GM12878 (cell line): ENCODE measurements at regions not wholly inside any gene's neighbourhood (a gene's known extent, or its start where the extent isn't known, plus 50 kb on each side); places are given as distances from the start of the nearest gene placed in this dataset.

Experiments
- ATAC-seq: fragments of 200-7000 bp; cut with Tn5 transposase; 3 replicates; pipeline ENCODE4 v1.9.1; 2020; ENCODE audit warnings: mild to moderate bottlenecking, moderate library complexity
- BruUV-seq: library from RNA; stranded (reverse); fragments of 400-500 nt; replicated peaks from 2 replicates; lab custom pipeline; 2021; lab: Mats Ljungman, UMichigan
- CTCF ChIA-PET: fragments of 300-600 bp; sonication (Branson Sonifier 250); formaldehyde crosslinking; extraction: SDS; loops from one replicate; lab custom pipeline; 2021; ENCODE audit warnings: inconsistent platforms; lab: Yijun Ruan, JAX
- POLR2A ChIA-PET: fragments of 350-600 bp; formaldehyde crosslinking; extraction: SDS; loops from one replicate; lab custom pipeline; 2021; ENCODE audit warnings: inconsistent platforms; lab: Charles Lee
- RAD21 ChIA-PET: fragments of 300-600 bp; sonication (Branson Sonifier 250); formaldehyde crosslinking; loops from one replicate; lab custom pipeline; 2023; ENCODE audit warnings: antibody characterized with exemption; ENCODE audit not compliant: unreplicated experiment; lab: Charles Lee
- SMC1A ChIA-PET: fragments of 300-600 bp; sonication (Branson Sonifier 250); formaldehyde crosslinking; loops from one replicate; lab custom pipeline; 2023; ENCODE audit not compliant: unreplicated experiment, uncharacterized antibody; lab: Charles Lee
- DNase-seq: peaks from one replicate; pipeline ENCODE4 v3.0.0-alpha.2; 2011; ENCODE audit warnings: low read depth, low spot score
- FAIRE-seq: peaks from 3 replicates; lab custom pipeline; 2011; peaks lifted over from hg19 to GRCh38; lab: Jason Lieb, UNC
- H2AFZ ChIP-seq: 2 replicates; pipeline ENCODE4 v1.6.0; 2011; ENCODE audit warnings: low read depth, low read length, control low read depth; ENCODE audit not compliant: control insufficient read depth
- H3K27ac ChIP-seq: 2 replicates; pipeline ENCODE4 v1.5.1; 2011; ENCODE audit warnings: control low read depth; ENCODE audit not compliant: control insufficient read depth, insufficient read depth
- H3K27me3 ChIP-seq, 2 experiments: replicated peaks in 1 of 2; 2 replicates each; pipeline versions ENCODE4 v1.6.0 to v1.6.1; 2011; ENCODE audit warnings: low read length in 1 of 2; ENCODE audit not compliant: control insufficient read depth in 2 of 2, insufficient read depth in 2 of 2
- H3K36me3 ChIP-seq, 2 experiments: 2 replicates each; pipeline ENCODE4 v1.5.1; 2011; ENCODE audit warnings: low read length in 1 of 2; ENCODE audit not compliant: control insufficient read depth in 2 of 2, insufficient read depth in 2 of 2
- H3K4me1 ChIP-seq: 2 replicates; pipeline ENCODE4 v1.6.1; 2011; ENCODE audit warnings: mild to moderate bottlenecking, low read length, moderate library complexity, mixed read lengths; ENCODE audit not compliant: control insufficient read depth, insufficient read depth
- H3K4me2 ChIP-seq: 2 replicates; pipeline ENCODE4 v1.6.0; 2011; ENCODE audit warnings: control low read depth; ENCODE audit not compliant: control insufficient read depth, insufficient read depth
- H3K4me3 ChIP-seq: fragments of 200-600 bp; sonication (generic); 2 replicates; pipeline ENCODE4 v1.5.1; 2016
- H3K79me2 ChIP-seq: 2 replicates; pipeline ENCODE4 v1.6.0; 2011; ENCODE audit warnings: low read length; ENCODE audit not compliant: control insufficient read depth, insufficient read depth
- H3K9ac ChIP-seq: 2 replicates; pipeline ENCODE4 v1.8.0; 2011; ENCODE audit warnings: low read length, control low read depth, mixed read lengths; ENCODE audit not compliant: control insufficient read depth, insufficient read depth
- H3K9me3 ChIP-seq: replicated peaks from 3 replicates; pipeline ENCODE4 v1.5.1; 2011; ENCODE audit warnings: mild to moderate bottlenecking, low read length; ENCODE audit not compliant: control insufficient read depth, insufficient read depth
- H4K20me1 ChIP-seq: 2 replicates; pipeline ENCODE4 v1.6.0; 2011; ENCODE audit not compliant: control insufficient read depth, insufficient read depth
- CBX5 ChIP-seq: sonication (generic); IDR thresholded peaks from 2 replicates; pipeline ENCODE4 v1.6.1; 2016; ENCODE audit warnings: low read depth, moderate library complexity, mild to moderate bottlenecking, inconsistent platforms
- CHD2 ChIP-seq: IDR thresholded peaks from 2 replicates; pipeline ENCODE4 v1.6.1; 2011; ENCODE audit warnings: low read depth, low read length, improper control_type of control experiment, borderline replicate concordance
- CUX1 ChIP-seq: IDR thresholded peaks from 2 replicates; pipeline ENCODE4 v1.6.1; 2012; ENCODE audit warnings: improper control_type of control experiment, low read depth, low read length; ENCODE audit not compliant: insufficient replicate concordance
- NRF1 ChIP-seq: conservative IDR thresholded peaks from 2 replicates; pipeline ENCODE4 v1.6.1; 2011; ENCODE audit warnings: mild to moderate bottlenecking, low read depth, low read length, improper control_type of control experiment
- RCOR1 ChIP-seq: conservative IDR thresholded peaks from 2 replicates; pipeline ENCODE4 v1.6.1; 2012; ENCODE audit warnings: low read depth, low read length, improper control_type of control experiment
- YBX1 ChIP-seq: fragments of 450-650 bp; IDR thresholded peaks from 2 replicates; pipeline ENCODE4 v1.6.1; 2016; ENCODE audit warnings: antibody characterized with exemption
- ZSCAN29 ChIP-seq: fragments of 450-650 bp; IDR thresholded peaks from 2 replicates; pipeline ENCODE4 v1.6.1; 2017; ENCODE audit warnings: mild to moderate bottlenecking, moderate library complexity
- WGBS: methylation state at CpG from one replicate; pipeline ENCODE4 v1.1.6; 2016; ENCODE audit warnings: low lambda C conversion rate; ENCODE audit not compliant: insufficient replicate concordance, insufficient coverage; ENCODE audit errors: missing lambda C conversion rate; 5-methylcytosine and 5-hydroxymethylcytosine counted together
- in situ Hi-C: fragments of 300-500 bp; cut with MboI; formaldehyde crosslinking; loops from 9 replicates; pipeline ENCODE4 v1.14.3; 2018; ENCODE audit warnings: mixed read lengths
- intact Hi-C: fragments of 100-400 bp; cut with micrococcal nuclease; formaldehyde crosslinking; loops from one replicate; pipeline ENCODE4 v1.14.2; 2022; ENCODE audit not compliant: unreplicated experiment
- TF ChIP-seq, protein P1 (sequence below): fragments of 450-650 bp; formaldehyde crosslinking; IDR thresholded peaks from 2 replicates; pipeline ENCODE4 v1.4.0; 2020; ENCODE audit warnings: mild to moderate bottlenecking, moderate library complexity
- TF ChIP-seq, protein P2 (sequence below): fragments of 450-650 bp; formaldehyde crosslinking; IDR thresholded peaks from 2 replicates; pipeline ENCODE4 v1.5.0; 2022; ENCODE audit warnings: mild to moderate bottlenecking, missing genetic modification characterization
- TF ChIP-seq, protein P3 (sequence below): IDR thresholded peaks from 2 replicates; pipeline ENCODE4 v1.6.1; 2011; ENCODE audit warnings: borderline replicate concordance, low read depth, mild to moderate bottlenecking, moderate library complexity, low read length; ENCODE audit not compliant: insufficient read depth, poor library complexity, severe bottlenecking

DNA sequence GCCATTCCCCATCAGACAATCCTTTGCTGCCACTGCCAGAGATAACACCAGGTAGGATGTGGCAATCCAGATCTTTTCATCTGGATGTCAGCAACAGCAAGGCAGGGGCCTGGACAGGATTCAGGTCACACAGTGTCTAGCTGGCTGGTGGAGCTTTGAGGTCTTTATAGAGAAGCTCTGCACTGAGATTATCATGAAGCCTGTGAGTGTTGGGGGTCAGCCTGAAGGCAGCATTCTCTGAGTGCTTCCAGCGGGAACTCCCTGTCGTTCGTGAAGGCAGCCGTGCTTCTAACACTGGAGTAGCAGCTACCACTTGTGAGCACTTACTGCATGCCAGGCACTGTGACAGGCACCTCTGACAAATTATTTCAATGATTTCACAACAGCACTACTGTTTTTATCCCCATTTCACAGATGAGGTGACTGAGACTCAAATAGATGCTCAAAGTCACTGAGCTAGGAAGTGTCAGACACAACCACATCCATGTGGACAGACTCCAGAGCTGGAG, 85.7 kb downstream of the SEMA4F start:
- Histone ChIP-seq H3K4me3 (no peak overlapping the region), H3K9ac (no peak overlapping the region), H3K9me3 (no peaks in the 10 kb centered on the region; the same call in 2 of the 3 replicates), H3K36me3 (no peaks in the 10 kb centered on the region), H3K4me2 (no peak overlapping the region), H4K20me1 (no peaks in the 10 kb centered on the region; the same call in 1 of the 2 replicates), H3K79me2 (no peaks in the 10 kb centered on the region), H2AFZ (no peak overlapping the region), H3K27ac (no peak overlapping the region), H3K4me1 (no peaks in the 10 kb centered on the region), H3K27me3 (no peaks in the 10 kb centered on the region; a peak in 1 of 4 replicates)
- DNase-seq = no peak
- no peak for ATAC-seq
- POLR2A ChIA-PET = no interaction called here
- in situ Hi-C loops (no loop called here), intact Hi-C loops (no loop called here)
- CTCF ChIA-PET = no interaction called here
- RAD21 ChIA-PET = no interaction called here
- SMC1A ChIA-PET = interaction anchor here (1.3 kb wide), 1 partner anchor 24 kb away, joined by 4 read pairs; no protein-coding TSS in a partner anchor
- no peak for FAIRE-seq
- BruUV-seq = no TSS peak
- WGBS = 93% methylated on average over 4 of the region's 4 CpGs
- TF ChIP-seq YBX1 (no peak), CBX5 (no peak), CHD2 (no peak), ZSCAN29 (no peak), NRF1 (no peak), CUX1 (no peak), RCOR1 (no peak)
- TF ChIP-seq, protein P1, sequence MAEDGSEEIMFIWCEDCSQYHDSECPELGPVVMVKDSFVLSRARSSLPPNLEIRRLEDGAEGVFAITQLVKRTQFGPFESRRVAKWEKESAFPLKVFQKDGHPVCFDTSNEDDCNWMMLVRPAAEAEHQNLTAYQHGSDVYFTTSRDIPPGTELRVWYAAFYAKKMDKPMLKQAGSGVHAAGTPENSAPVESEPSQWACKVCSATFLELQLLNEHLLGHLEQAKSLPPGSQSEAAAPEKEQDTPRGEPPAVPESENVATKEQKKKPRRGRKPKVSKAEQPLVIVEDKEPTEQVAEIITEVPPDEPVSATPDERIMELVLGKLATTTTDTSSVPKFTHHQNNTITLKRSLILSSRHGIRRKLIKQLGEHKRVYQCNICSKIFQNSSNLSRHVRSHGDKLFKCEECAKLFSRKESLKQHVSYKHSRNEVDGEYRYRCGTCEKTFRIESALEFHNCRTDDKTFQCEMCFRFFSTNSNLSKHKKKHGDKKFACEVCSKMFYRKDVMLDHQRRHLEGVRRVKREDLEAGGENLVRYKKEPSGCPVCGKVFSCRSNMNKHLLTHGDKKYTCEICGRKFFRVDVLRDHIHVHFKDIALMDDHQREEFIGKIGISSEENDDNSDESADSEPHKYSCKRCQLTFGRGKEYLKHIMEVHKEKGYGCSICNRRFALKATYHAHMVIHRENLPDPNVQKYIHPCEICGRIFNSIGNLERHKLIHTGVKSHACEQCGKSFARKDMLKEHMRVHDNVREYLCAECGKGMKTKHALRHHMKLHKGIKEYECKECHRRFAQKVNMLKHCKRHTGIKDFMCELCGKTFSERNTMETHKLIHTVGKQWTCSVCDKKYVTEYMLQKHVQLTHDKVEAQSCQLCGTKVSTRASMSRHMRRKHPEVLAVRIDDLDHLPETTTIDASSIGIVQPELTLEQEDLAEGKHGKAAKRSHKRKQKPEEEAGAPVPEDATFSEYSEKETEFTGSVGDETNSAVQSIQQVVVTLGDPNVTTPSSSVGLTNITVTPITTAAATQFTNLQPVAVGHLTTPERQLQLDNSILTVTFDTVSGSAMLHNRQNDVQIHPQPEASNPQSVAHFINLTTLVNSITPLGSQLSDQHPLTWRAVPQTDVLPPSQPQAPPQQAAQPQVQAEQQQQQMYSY (CRISPR knock-in tag) = no peak
- TF ChIP-seq, protein P2, sequence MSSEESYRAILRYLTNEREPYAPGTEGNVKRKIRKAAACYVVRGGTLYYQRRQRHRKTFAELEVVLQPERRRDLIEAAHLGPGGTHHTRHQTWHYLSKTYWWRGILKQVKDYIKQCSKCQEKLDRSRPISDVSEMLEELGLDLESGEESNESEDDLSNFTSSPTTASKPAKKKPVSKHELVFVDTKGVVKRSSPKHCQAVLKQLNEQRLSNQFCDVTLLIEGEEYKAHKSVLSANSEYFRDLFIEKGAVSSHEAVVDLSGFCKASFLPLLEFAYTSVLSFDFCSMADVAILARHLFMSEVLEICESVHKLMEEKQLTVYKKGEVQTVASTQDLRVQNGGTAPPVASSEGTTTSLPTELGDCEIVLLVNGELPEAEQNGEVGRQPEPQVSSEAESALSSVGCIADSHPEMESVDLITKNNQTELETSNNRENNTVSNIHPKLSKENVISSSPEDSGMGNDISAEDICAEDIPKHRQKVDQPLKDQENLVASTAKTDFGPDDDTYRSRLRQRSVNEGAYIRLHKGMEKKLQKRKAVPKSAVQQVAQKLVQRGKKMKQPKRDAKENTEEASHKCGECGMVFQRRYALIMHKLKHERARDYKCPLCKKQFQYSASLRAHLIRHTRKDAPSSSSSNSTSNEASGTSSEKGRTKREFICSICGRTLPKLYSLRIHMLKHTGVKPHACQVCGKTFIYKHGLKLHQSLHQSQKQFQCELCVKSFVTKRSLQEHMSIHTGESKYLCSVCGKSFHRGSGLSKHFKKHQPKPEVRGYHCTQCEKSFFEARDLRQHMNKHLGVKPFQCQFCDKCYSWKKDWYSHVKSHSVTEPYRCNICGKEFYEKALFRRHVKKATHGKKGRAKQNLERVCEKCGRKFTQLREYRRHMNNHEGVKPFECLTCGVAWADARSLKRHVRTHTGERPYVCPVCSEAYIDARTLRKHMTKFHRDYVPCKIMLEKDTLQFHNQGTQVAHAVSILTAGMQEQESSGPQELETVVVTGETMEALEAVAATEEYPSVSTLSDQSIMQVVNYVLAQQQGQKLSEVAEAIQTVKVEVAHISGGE (CRISPR knock-in tag) = no peak
- TF ChIP-seq, protein P3, sequence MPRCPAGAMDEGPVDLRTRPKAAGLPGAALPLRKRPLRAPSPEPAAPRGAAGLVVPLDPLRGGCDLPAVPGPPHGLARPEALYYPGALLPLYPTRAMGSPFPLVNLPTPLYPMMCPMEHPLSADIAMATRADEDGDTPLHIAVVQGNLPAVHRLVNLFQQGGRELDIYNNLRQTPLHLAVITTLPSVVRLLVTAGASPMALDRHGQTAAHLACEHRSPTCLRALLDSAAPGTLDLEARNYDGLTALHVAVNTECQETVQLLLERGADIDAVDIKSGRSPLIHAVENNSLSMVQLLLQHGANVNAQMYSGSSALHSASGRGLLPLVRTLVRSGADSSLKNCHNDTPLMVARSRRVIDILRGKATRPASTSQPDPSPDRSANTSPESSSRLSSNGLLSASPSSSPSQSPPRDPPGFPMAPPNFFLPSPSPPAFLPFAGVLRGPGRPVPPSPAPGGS = no peak
